GM19395 (cell line): ENCODE measurements at regions not wholly inside any gene's neighbourhood (a gene's known extent, or its start where the extent isn't known, plus 50 kb on each side); places are given as distances from the start of the nearest gene placed in this dataset.
A peak's percentile ranks its signal among the peaks of the same experiment; 100 is the strongest.

Experiments
- ATAC-seq: cut with Tn5 transposase; IDR thresholded peaks from one replicate; pipeline ENCODE4 v1.9.1; 2021; ENCODE audit warnings: mild to moderate bottlenecking, moderate library complexity; ENCODE audit not compliant: unreplicated experiment

DNA sequence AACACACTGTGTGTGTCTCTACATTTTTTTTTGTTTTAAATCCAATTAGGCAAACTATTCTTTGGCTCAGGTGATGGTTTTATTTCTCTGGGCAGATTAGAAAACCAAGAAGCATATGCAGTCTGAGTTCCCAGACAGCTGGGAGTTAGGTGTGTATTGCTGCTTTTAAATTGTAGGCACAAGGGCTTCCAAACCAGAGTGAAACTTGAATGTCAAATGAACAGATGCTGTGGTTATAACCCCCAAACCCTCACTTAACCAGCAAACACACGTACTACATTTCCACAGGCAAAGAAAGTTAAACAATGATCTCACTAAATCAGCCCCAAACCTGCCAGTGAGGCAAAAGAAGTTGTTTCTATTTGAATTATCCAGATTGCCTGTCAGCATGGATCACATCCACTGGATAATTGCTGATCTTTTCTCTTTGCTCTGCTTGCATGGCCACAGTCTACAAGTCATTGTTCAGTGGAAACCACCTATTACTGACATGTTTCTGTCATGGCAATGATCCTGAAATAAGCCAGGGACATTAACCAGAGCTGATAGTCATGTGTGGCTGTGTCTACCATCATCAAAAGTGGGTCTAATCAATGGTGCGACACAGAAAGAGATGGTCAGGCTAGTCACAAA is 576.5 kb upstream of the PLXNA2 start:
- ATAC-seq = no peak

GRCh38 chr1:208821939-208822338 is 577.8 kb upstream of the PLXNA2 start:
- no peak for ATAC-seq

- ATAC-seq = no peak
Measured at GRCh38 chr1:208825300-208825699, 581.1 kb upstream of the PLXNA2 start.

GRCh38 chr1:208829595-208829994 is 585.4 kb upstream of the PLXNA2 start:
- no peak for ATAC-seq

GRCh38 chr1:208834381-208835096 is 590.4 kb upstream of the PLXNA2 start:
- ATAC-seq = no peak

- ATAC-seq = no peak
Measured at GRCh38 chr1:208835097-208835463, 590.9 kb upstream of the PLXNA2 start.

DNA sequence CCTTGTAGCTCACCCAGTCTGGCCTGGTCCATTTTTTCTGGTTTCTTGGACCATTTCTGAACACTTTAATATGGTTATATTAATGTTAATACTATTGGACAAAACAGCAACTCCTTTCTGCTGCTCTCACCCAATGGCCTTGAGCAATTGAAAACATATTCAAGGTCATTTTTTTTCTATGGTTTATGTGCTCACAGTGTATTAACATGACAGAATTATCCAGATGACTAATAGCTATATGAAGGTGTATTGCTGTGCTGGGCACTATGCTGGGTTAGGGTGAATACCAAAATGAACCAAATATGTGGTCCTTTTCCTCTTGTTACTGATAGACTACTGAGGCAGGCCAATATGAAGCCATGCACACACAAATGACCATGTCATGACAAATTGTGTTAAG is 591.6 kb upstream of the PLXNA2 start:
- ATAC-seq = no peak

DNA sequence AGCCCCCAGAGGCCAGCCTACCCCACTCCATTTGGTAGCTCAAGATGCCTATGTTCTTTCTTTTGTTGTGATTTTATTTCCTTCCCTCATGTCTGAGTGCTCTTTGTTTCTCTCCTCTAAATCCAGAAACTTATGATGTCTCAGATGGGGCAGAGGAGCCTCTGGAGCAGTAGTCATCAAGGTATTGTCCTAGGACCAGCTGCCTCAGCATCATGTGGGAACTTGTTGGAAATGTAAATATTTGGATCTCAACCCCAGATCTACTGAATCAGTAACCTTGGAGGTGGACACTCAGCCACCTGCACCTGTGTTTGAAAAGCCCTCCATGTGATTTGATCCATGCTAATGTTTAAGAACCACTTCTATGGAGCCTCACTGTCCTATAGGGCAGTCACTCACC is 593.1 kb upstream of the PLXNA2 start:
- ATAC-seq = no peak

GRCh38 chr1:208841436-208841835 is 597.3 kb upstream of the PLXNA2 start:
- no peak for ATAC-seq

- no peak for ATAC-seq
Measured at GRCh38 chr1:208842451-208842850, 598.3 kb upstream of the PLXNA2 start.

- ATAC-seq = no peak
Measured at GRCh38 chr1:208844158-208844557, 600.0 kb upstream of the PLXNA2 start.

DNA sequence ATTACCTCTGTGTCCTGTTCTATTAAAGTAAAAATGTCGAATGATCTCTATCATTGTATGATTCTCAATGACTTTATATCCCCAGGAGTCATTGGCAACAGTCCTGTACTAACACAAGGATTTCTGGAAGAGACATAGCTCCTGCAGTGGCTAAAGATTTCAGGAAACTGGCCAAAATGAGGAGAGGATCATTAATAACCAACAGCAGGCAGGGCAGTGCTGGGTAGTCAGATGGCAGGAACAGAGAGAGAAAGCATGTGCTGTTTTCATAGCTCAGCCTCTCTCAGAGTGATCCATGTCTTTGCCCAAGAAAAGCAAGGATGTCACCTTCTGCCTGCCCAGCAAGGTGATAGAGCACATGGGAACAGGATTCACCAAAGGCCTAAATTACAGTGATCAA is 604.7 kb upstream of the PLXNA2 start:
- no peak for ATAC-seq

DNA sequence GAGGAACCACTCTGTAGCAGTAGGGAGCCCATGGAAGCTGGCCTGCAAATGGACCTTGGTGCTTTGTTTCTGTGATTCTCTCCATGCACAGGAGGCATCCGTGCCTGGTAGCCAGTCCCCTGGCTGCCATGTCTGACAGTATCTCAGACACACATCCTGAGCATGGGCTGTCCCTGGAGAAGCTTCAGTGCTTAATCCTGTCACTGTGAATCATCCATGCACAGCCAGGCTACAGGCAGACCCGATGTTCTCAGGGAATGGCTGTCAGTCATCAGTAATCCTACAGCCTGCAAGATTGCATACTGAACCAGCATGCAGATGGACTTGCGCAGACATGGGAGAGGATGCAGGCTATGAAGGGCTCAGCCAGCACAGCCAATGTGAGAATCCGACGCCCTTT is 606.3 kb upstream of the PLXNA2 start:
- ATAC-seq = no peak

DNA sequence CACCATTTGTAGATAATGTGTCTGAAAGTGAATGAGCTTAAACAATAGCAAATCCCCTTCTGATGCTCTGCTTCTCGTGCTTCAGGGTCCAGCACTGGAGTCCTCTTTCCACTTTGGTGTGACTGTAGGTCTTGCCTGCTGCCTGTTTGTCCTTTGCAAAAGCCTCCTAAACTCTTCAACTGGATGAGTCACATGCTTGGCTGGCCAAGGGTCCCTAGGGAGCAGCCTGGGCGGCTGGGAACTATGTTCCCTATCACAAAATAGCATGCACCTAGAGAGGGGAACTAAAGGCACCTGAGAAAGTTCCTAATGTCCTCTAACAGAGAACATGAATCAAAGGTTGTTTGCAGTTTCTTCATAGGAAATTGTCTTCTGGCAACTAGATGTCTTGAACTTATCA is 607.2 kb upstream of the PLXNA2 start:
- no peak for ATAC-seq

DNA sequence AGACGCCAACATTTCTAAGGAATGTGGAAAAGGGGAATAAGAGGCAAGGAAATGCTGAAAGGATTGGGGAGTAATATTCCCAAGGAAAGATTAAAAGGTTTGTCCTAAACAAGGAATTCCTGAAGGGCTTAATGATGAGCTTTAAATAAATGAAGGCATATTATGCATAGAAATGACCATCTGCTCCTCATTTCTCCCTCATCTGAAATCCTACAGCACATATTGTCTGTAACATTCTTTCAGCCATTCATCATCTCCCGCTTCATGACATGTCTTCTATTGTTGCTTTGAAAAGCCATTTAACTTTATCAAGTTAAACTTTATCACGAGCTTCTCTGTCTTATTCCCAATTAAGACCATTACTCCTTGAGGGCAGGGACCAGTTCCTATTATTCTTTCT is 608.7 kb upstream of the PLXNA2 start:
- no peak for ATAC-seq

DNA sequence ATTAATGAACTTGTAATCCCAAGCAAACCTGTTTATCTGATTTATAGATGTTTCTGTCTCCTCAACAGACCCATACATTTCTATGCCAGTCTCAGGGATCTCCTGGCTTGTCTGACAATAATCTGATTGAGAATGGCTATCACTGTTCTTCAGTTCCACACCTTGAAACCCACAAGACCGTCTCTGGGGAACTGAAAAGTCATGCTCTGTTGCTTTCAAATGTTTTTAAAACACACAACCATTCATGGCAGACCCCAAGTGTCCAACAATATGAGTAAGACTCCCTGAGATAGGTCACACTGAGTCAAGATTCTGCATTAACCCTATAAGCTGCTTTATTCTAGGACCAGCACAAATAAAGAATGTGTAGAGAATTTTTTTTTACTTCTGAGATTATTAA is 611.2 kb upstream of the PLXNA2 start:
- ATAC-seq = peak; percentile 93

- ATAC-seq = no peak
Measured at GRCh38 chr1:208857465-208857864, 613.3 kb upstream of the PLXNA2 start.

- ATAC-seq = no peak
Measured at GRCh38 chr1:208858738-208859137, 614.6 kb upstream of the PLXNA2 start.

GRCh38 chr1:208864366-208864965 is 620.3 kb upstream of the PLXNA2 start:
- ATAC-seq = no peak

GRCh38 chr1:208866386-208866955 is 622.3 kb upstream of the PLXNA2 start:
- no peak for ATAC-seq

GRCh38 chr1:208868554-208868953 is 624.4 kb upstream of the PLXNA2 start:
- no peak for ATAC-seq

- ATAC-seq = no peak
Measured at GRCh38 chr1:208874915-208875314, 630.7 kb upstream of the PLXNA2 start.
